ENCODE measurements at regions not wholly inside any gene's neighbourhood (a gene's known extent, or its start where the extent isn't known, plus 50 kb on each side); places are given as distances from the start of the nearest gene placed in this dataset.

DNA sequence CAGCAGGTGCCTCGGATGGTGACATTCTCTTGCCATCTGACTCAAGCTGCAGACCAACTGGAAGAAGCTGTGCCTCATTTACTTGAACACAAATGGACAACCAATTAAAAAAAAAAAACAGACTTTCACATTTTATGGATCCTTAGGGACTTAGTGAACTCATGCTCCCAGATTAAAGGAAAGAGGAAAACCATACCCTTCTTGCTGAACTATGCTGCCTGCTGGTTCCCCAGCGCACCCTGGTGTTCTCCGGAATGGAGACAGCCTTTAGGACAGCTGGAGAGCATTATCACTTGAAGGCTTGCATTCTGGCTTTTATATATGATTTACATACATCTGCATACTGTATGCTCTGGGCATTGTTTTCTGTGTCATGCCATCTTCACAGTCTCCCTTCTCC is 370.7 kb downstream of the SLC4A3 start:
- no peak for TF ChIP-seq POLR2AphosphoS5 (IDR thresholded peaks at IDR 0.05)
- TF ChIP-seq, protein P1, sequence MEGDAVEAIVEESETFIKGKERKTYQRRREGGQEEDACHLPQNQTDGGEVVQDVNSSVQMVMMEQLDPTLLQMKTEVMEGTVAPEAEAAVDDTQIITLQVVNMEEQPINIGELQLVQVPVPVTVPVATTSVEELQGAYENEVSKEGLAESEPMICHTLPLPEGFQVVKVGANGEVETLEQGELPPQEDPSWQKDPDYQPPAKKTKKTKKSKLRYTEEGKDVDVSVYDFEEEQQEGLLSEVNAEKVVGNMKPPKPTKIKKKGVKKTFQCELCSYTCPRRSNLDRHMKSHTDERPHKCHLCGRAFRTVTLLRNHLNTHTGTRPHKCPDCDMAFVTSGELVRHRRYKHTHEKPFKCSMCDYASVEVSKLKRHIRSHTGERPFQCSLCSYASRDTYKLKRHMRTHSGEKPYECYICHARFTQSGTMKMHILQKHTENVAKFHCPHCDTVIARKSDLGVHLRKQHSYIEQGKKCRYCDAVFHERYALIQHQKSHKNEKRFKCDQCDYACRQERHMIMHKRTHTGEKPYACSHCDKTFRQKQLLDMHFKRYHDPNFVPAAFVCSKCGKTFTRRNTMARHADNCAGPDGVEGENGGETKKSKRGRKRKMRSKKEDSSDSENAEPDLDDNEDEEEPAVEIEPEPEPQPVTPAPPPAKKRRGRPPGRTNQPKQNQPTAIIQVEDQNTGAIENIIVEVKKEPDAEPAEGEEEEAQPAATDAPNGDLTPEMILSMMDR (IDR thresholded peaks at IDR 0.05): no peak
- TF ChIP-seq POLR2A (IDR thresholded peaks at IDR 0.05): no peak
